HG02571 (cell line): ENCODE measurements at regions not wholly inside any gene's neighbourhood (a gene's known extent, or its start where the extent isn't known, plus 50 kb on each side); places are given as distances from the start of the nearest gene placed in this dataset.

Experiments used
- ATAC-seq: cut with Tn5 transposase; IDR thresholded peaks from one replicate; pipeline ENCODE4 v1.9.1; 2021; ENCODE audit warnings: mild to moderate bottlenecking, moderate library complexity; ENCODE audit not compliant: unreplicated experiment

DNA sequence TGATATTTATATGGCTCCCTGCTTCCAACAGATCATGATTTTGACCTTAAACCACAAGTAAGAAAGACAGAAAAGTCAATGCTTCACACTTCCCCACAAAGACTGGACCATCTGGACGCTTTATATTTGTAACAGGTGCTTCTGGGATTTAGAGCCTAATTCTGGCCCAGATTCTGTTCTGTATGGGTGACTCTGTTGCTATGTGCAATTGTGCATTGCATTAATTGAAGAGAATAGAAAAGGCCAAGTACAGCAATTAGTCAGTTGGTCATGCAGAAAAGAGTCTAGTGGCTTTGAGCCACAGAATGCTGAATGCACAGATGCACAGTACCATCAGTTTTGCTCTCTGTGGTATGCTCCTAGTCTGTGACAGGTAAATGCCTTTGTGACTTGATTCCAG is 657.4 kb upstream of the ATXN8OS start:
- no peak for ATAC-seq

DNA sequence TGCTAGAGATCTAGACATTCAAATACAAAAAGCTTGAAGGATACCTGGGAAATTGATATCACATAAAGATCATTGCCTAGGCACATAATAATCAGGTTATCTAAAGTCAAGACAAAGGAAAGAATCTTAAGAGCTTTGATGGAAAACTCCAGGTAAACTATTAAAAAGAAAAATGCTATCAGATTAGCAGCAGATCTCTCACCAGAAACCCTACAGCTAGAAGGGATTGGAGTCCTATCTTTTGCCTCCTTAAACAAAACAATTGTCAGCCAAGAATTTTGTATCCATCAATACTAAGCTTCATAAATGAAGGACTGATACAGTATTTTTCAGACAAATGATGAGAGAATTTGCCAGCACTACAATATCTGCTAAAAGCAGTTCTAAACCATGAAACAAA is 682.4 kb upstream of the ATXN8OS start:
- ATAC-seq: no peak

DNA sequence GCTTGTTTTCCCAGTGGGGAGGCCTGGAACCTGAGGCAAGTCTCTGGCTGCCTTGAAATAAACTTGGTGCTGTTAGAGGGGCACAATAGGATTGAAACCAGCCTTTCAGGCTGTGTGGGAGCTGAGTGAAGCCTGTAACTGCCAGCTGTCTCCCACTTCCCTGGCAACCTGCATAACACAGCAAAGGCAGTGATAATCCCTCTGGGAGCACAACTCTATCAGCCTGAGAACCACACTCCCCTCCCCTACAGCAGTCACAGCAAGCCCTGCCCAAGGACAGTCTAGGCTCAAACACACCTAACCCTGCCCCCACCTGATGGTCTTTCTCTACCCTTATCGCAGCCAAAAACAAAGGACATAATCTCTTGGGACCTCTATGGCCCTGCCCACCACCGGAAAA is 683.8 kb upstream of the ATXN8OS start:
- ATAC-seq: no peak

DNA sequence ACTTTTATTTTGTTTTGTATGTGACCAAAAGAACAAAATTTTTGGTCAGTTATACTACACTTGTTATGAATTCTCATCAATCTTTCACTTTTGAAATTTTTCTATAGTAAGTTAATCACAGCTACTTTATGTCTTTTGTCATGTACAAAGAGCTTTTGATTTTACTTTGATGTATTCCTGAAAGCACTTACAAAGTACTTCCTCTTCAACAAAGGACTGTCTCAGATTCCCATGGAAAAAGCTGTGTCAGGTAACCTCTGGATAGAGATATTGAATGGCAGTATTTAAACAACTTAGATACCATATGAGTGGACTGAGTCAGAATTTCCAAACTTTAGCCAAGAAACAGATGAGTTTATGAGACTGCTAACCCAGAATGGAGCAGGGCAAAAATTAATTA is 689.3 kb upstream of the ATXN8OS start:
- ATAC-seq: no peak

DNA sequence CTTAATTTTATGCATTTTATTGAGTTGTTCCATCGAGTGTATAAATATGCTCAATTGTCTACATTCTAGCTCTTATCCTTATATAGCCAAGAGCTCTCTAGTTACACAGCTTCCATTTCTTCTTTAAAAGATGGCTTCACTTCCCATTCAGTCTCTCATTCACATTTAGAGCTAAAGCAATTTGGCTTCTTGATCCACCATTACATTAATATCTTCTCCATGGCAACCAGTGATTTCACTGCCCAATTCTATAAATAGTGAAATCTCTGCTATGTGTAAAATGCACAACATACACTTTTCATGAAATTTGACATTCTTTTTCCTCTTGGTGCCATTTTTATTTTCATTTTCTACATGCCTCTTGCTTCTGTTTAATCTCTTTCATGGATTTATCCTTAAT is 696.9 kb upstream of the ATXN8OS start:
- no peak for ATAC-seq

DNA sequence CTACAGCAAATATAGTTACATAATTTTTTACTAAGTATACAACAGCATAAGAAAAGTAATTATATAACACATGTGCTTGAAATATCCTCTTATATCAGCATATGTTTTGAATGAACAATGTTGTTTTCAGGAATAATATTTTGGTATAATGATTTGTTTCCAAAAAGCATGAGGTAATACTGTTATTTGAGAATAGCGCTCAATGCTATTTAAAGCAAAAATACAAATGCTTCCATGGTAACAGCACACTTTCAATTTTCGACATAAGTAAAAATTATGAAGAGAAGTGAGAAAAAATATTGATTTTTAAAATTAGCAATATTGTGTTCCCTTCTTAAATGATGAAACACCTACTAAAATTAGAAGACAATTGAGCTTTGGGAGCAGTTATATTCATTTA is 715.9 kb upstream of the ATXN8OS start:
- no peak for ATAC-seq

DNA sequence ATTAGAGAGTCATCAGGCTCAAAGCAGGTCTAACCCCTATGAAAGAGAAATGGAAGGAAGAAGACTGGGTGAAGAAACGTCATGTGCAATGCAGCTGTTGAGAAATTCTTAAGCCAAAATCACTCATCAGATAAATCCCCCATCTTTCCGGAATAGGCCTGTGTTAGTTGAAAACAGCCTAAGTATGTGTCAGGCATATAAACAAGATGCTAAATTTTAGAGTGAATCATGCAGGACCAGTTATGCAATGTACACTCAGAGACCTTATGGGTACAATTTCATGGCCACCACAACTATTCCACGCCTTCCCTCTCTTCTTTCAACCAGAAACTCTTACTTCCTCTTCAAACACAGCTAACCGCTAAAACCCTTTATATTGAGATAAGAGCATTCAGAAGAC is 717.7 kb upstream of the ATXN8OS start:
- no peak for ATAC-seq

DNA sequence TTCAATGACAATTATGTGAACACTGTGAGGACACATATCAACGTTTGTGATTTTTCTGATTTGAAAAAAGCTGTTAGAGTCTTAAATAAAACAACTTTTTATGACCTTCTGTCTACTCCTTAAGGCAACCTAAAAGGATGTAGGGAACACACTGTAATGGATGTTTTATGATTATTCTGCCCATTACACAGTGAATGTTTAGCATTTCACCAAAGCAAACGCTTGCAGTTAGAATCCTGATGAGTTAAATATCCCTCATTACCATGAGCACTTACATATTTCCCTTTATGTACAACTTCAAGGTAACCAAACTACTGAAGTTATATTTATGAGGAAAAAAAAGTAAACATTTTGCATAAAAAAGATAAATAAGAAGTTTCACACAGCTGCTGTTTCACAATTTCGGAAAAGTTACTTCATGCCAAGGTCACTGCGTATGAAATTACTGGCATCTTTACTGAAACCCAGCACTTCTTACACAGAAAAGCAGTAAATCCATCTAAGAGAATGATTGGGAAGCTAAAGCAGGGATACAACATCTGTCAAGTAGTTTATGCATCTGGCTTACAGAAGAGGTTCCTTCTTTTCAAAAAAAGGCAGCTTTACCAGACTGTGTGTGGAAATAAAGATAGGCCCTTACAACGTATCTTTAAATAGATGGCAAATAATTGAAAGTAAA is 733.7 kb upstream of the ATXN8OS start:
- ATAC-seq: no peak

DNA sequence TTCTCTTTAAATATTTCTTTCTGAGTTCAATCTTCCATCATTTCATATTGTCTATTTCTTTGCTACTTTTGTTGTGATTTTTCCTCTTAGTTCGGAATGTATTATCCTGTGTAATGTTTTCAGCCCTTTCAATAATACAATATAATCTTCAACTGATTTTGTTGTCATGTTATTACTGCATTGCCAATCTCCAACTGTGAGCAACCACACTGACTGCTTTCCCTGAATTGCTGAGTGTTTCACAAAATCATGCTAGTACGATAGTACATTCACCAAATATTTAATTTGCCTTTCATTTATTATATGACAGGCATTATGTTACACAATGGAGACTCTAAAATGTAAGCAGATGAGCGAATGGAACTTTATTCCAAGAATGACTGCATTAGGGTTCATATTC is 744.3 kb upstream of the ATXN8OS start:
- ATAC-seq: no peak

DNA sequence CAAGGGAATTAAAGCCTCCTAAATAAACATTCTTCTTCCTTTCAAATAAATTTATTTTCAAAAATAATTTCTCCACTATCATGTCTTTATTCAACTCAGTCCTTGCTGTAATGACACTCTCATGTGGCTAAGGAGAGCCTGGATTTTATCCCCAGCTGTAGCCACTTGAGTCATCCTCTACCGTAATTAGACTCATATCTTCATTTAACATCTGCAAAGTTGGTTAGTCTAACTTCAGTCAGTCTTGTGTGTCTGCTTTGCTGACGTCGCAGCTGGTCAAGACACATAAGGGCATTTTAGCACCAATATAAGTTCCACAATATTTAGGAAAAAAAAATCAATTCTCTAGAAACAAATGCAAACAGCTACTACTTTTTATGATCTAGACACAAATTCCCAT is 776.4 kb upstream of the ATXN8OS start:
- no peak for ATAC-seq

DNA sequence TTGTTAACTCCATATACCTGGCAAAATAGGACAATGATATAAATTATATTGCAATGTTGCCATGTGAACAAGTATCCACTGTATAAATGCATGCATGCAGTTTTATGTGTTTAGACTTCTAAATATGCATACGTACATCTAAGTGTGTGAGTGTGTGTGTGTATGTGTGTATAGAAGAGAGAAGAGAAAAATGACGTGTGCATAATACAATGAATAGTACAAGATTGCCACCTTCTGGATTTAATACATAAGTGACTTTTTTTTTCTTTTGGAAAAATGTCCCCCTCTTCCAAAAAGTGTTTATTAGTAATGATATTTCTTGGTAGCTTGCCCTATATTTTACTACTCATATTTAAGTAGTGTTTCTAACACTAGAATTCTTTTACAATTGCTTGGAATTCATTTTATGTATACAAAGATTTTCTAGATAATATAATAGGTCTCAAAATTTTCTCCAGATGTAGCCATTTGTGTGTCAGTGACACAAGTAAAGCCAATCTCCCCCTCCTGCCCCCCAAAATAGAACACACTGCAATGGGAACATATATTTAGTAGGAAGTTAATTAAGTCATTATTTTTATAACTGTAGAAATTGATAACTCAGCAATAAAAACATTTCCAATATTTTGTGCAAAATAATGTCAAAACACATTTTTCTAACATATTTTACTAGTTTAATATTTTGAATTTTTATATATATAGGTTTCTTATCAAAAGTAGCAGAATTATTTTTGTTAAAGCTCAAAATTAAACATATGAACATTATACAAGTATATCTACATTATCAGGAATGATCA is 783.3 kb upstream of the ATXN8OS start:
- no peak for ATAC-seq

DNA sequence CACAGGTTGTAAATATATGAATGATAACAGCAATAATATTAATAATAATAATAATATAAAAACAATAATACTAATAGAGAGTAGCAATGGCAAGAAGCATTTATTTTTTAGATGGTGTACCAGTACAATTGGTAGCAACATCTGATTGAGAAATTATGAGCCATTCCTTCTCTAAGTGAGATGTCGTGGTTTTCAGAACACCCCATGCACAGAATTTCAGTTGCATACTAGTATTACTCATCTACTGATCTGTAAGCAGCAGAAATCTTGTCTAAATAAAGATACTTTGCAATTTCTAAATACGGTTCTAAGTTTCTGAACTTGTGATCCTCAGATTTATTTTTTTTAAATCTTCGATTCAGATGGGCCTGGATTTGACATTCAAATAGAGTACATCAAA is 788.0 kb upstream of the ATXN8OS start:
- ATAC-seq: no peak

DNA sequence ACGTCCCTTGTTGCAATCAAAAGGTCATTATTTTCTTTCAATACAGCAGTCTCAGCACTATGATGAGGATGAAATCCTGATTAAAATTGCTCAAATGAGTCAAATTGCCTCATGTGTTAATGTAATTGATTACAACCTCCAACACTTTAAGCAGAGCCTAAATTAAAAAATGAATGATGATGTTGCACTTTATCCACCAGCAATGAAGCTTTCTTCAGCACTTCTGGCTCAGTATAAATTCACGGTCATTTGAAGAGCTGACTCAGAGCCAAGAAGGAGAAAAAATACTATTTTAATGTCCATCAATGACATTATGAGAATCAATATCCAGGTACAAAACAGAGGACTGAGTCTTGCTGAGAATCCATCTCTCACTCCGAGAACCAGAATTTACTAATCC is 792.6 kb upstream of the ATXN8OS start:
- ATAC-seq: no peak

DNA sequence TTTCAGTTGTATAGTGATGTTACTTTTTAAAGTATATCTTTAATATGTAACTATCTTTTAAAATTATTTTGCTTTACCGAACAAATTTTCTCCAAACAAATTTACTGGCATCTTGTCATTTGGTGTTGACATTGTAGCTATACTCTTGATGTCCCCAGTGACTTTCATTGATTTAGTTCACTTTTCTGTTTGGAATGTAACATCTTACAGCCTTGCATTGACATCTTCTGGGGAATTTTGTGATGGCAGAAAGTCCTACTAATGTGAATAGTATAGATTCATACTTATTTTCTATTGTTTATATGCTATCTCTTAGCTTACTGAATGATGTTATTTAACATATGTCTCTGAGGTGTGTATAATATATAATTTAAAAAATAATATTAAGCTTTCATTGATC is 800.9 kb upstream of the ATXN8OS start:
- ATAC-seq: no peak

DNA sequence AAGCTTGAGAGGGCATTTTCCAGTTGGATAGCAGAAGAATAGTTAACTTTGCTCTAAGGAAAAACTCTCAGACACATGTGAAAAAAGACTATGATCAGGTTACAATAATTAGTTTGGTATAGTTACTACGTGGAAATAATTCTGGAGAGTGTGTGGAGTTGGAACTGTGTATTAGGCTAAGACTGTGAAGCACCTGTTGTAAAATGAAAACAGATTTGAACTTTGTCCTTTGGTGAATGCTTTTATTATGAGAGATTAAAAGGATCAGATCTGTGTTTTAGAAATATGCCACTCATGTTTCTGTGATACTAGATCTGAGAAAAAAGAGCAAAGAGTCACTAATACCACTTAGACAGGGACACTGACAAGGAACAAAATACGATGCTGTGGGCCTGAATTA is 807.5 kb upstream of the ATXN8OS start:
- no peak for ATAC-seq

DNA sequence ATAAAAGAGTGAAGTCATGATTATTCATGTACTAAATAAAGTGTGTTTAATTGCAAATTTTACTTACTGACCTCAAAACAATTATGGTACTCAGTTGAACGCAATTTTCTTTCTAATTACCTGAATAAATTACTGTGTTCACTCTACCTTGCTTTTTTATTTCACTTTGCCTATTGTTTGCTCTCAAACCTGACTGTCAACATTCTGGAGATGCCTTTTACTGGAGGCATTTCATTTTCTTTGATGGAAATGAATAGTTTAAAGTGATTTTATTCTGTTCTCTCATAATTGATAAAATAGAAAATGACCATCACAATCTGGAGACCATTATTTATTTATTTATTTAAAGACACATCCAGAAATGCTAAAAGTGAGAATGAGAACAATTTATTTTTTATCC is 811.5 kb upstream of the ATXN8OS start:
- ATAC-seq: no peak

DNA sequence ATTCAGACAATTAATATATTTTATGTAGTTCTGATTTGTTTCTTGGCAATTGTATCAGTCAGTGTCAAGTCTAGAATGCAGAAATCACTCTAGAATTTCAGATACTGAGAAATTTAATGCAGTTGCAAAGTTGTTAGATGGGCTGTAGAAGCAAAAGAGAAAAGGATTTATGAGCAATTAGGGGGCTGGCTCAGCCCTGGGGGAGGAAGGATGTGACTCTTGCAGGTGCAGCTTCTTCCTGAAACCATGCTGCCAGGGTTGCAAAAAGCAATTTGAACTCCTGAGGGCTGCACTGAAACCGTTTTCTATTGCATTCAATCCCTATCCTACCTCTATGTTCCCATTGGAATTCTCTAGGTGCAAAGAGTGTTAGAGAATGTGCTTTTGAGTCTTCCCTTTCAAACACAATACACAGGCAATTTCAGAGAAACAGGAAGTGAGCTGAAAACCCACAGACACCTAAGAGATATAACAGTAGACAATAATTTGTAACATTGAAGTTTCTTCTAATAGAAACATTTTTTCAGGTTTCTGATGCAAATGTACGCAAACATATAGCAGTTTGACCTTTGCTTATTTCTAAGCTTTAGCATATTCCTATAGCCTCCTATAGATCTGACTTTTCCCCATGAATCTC is 814.7 kb upstream of the ATXN8OS start:
- ATAC-seq: no peak

DNA sequence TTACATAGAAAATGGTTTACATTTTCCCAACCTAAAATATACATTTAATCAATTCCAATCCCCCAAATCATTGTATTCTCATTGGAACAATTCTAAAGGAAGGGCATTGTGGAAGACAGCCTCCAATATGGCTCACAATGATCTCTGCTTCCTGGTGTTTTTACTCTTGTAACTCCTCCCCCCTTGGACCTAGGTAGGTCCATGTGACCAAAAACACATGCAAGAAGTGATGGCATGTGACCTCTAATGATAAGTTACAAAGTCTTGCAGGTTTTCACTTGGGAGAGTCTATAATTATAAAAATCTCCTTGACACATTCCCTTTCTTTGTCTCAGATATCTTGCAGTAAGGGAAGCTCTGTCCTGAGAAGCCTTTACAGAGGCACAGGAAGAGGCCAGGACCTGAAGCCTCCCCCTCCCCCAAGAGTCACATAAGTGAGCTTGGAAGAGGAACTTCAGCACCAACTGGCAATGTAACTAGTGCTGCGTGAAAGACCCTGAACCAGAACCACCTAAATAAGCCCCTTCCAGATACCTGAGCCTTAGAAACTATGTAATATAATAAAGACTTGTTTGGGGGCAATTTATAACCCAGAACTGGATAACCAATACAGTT is 816.2 kb upstream of the ATXN8OS start:
- no peak for ATAC-seq

DNA sequence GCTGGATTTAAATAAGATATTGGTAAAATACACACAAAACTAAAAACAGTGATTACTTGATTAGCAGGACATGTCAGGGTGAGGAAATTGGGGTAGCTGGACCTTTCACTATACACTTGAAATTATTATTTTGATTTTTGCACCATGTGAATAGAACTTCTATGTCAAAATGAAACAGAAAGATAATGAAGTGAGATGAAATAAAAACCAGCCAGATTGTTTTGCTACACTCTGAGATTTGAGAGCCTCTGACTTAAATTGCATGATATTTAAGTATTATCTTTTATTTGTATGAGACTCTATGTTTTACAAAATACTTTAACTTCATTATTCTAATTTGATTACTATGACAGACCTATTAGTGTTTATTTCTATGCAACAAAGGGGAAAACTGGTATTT is 819.6 kb upstream of the ATXN8OS start:
- ATAC-seq: no peak

DNA sequence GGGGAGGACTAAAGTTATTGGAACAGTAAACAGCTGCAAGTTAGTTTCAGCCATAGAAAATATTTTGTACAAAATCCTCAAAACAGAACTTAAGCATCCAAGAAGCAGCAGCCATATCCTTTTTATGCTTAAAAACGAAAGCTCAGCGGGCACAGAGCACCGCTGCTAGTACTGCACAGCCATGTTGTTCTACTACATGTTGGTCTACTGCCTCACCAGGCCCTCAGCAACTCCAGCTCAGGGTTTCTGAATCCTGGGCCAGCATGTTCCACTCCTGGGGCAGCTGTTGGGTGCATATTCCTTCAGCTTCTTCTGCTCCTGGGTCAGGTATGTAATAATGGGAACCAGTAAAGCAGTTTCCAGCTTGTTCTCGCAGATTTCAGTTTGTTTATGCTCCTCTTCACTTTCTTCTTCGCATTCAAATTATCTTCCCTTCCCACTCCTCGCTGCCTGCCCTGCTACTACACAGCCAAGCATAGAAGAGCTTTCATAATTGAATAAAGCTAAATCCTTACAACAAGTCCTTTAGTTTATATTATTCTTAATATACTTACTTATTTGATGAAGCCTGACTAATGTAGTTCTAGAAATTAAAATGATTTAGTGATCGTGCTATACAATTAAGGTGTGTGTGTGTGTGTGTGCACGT is 820.5 kb upstream of the ATXN8OS start:
- ATAC-seq: no peak

DNA sequence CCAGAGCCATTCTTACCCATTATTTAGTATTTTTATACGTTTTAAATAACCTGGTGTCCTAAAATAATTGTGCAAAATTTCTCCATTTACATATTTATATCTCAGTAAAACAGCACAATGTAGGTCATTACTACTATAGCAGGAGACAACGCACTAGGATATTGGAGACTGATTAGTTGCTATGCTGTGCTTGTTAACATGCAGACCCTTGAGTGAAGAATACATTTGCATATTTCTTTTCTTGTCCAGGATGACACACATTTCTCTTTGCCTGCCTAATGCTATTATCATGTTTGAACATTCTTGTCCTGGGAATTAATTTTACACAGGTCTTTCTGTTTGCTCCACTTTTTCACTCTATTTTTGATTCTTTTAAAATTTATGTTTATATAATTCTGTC is 823.8 kb upstream of the ATXN8OS start:
- no peak for ATAC-seq
